CD4-positive, alpha-beta T cell treated with Interleukin-17A for 1 hour (primary cell): ENCODE measurements at regions not wholly inside any gene's neighbourhood (a gene's known extent, or its start where the extent isn't known, plus 50 kb on each side); places are given as distances from the start of the nearest gene placed in this dataset.
"Not testable (repeated sequence)": the region's sequence is repeated elsewhere in the genome, so short reads cannot be mapped to it uniquely, and the experiment has no call there.

Experiments used
- DNase-seq: peaks from one replicate; pipeline ENCODE4 v3.0.0-alpha.2; 2020

- DNase-seq: no peak
Observed at GRCh38 chr3:153269730-153270129, 107.7 kb downstream of the RAP2B start.

GRCh38 chr3:153273217-153273616 is 111.2 kb downstream of the RAP2B start:
- DNase-seq: no peak

- no peak for DNase-seq
Observed at GRCh38 chr3:153273767-153274435, 111.9 kb downstream of the RAP2B start.

- no peak for DNase-seq
Observed at GRCh38 chr3:153274561-153274960, 112.5 kb downstream of the RAP2B start.

GRCh38 chr3:153275514-153275913 is 113.5 kb downstream of the RAP2B start:
- no peak for DNase-seq

- no peak for DNase-seq
Observed at GRCh38 chr3:153277029-153277428, 115.0 kb downstream of the RAP2B start.

- DNase-seq: not testable (repeated sequence)
Observed at GRCh38 chr3:153281236-153281997, 119.4 kb downstream of the RAP2B start.

GRCh38 chr3:153282355-153282754 is 120.3 kb downstream of the RAP2B start:
- DNase-seq: no peak

GRCh38 chr3:153284282-153284938 is 122.4 kb downstream of the RAP2B start:
- peak; percentile 48 for DNase-seq

GRCh38 chr3:153285194-153285641 is 123.2 kb downstream of the RAP2B start:
- DNase-seq: no peak

- no peak for DNase-seq
Observed at GRCh38 chr3:153285982-153286381, 124.0 kb downstream of the RAP2B start.

GRCh38 chr3:153287017-153287416 is 125.0 kb downstream of the RAP2B start:
- no peak for DNase-seq

- DNase-seq: no peak
Observed at GRCh38 chr3:153289334-153289808, 127.3 kb downstream of the RAP2B start.

- peak; percentile 57 for DNase-seq
Observed at GRCh38 chr3:153290268-153291015, 128.4 kb downstream of the RAP2B start.

- peak; percentile 58 for DNase-seq
Observed at GRCh38 chr3:153291059-153291685, 129.1 kb downstream of the RAP2B start.

- DNase-seq: no peak
Observed at GRCh38 chr3:153293265-153293664, 131.2 kb downstream of the RAP2B start.

GRCh38 chr3:153295901-153296300 is 133.9 kb downstream of the RAP2B start:
- DNase-seq: no peak

GRCh38 chr3:153305189-153305588 is 143.2 kb downstream of the RAP2B start:
- no peak for DNase-seq

- DNase-seq: no peak
Observed at GRCh38 chr3:153311541-153311940, 149.5 kb downstream of the RAP2B start.

GRCh38 chr3:153313302-153313965 is 151.4 kb downstream of the RAP2B start:
- DNase-seq: no peak

GRCh38 chr3:153314038-153314437 is 152.0 kb downstream of the RAP2B start:
- DNase-seq: no peak

- no peak for DNase-seq
Observed at GRCh38 chr3:153315781-153316180, 153.8 kb downstream of the RAP2B start.
